ENCODE measurements at regions not wholly inside any gene's neighbourhood (a gene's known extent, or its start where the extent isn't known, plus 50 kb on each side); places are given as distances from the start of the nearest gene placed in this dataset.

- CTCF ChIA-PET = interaction anchor here (0.8 kb wide), 1 partner anchor 35 kb away, joined by 3 read pairs; no protein-coding TSS in a partner anchor
- POLR2A ChIA-PET = no interaction called here
- DNase-seq (ENCODE audit: extremely low spot score) = no peak
- no peak for TF ChIP-seq ARNT (IDR thresholded peaks at IDR 0.05)
- no peak for TF ChIP-seq PKNOX1 (IDR thresholded peaks at IDR 0.05)
- no peak for TF ChIP-seq LEF1 (IDR thresholded peaks at IDR 0.05; ENCODE audit: borderline replicate concordance)
- TF ChIP-seq FOXK2 (IDR thresholded peaks at IDR 0.05) = no peak
- TF ChIP-seq FOXM1 (IDR thresholded peaks at IDR 0.05; ENCODE audit: borderline replicate concordance) = no peak
- no peak for TF ChIP-seq ZNF384 (IDR thresholded peaks at IDR 0.05)
- TF ChIP-seq HDGF (IDR thresholded peaks at IDR 0.05; ENCODE audit: borderline replicate concordance) = no peak
- TF ChIP-seq SP1 (IDR thresholded peaks at IDR 0.05) = no peak
- TF ChIP-seq SUZ12 (IDR thresholded peaks at IDR 0.05) = no peak
- no peak for TF ChIP-seq L3MBTL2 (conservative IDR thresholded peaks at IDR 0.05)
- TF ChIP-seq CTBP1 (IDR thresholded peaks at IDR 0.05; ENCODE audit: borderline replicate concordance) = no peak
- no peak for TF ChIP-seq TARDBP (IDR thresholded peaks at IDR 0.05)
- no peak for TF ChIP-seq FOXA1 (IDR thresholded peaks at IDR 0.05)
- no peak for TF ChIP-seq BHLHE40 (IDR thresholded peaks at IDR 0.05; ENCODE audit: borderline replicate concordance)
Measured at GRCh38 chr2:173647681-173648311, 293.1 kb downstream of the CDCA7 start.

GRCh38 chr2:173648816-173649215 is 294.1 kb downstream of the CDCA7 start:
- TF ChIP-seq L3MBTL2 (conservative IDR thresholded peaks at IDR 0.05) (no peak), FOXK2 (IDR thresholded peaks at IDR 0.05) (no peak), PKNOX1 (IDR thresholded peaks at IDR 0.05) (no peak), HDGF (IDR thresholded peaks at IDR 0.05; ENCODE audit: borderline replicate concordance) (no peak), LEF1 (IDR thresholded peaks at IDR 0.05; ENCODE audit: borderline replicate concordance) (no peak), ELF4 (IDR thresholded peaks at IDR 0.05) (no peak), SP1 (IDR thresholded peaks at IDR 0.05) (no peak), BHLHE40 (IDR thresholded peaks at IDR 0.05; ENCODE audit: borderline replicate concordance) (no peak), ARNT (IDR thresholded peaks at IDR 0.05) (no peak), FOXA1 (IDR thresholded peaks at IDR 0.05) (no peak), CTBP1 (IDR thresholded peaks at IDR 0.05; ENCODE audit: borderline replicate concordance) (no peak), NFRKB (IDR thresholded peaks at IDR 0.05) (no peak), ZNF384 (IDR thresholded peaks at IDR 0.05) (no peak)
- no peak for DNase-seq (ENCODE audit: extremely low spot score)
- POLR2A ChIA-PET = no interaction called here
- CTCF ChIA-PET = no interaction called here

- no peak for DNase-seq (ENCODE audit: extremely low spot score)
- no peak for TF ChIP-seq FOXM1 (IDR thresholded peaks at IDR 0.05; ENCODE audit: borderline replicate concordance)
- no peak for TF ChIP-seq CTBP1 (IDR thresholded peaks at IDR 0.05; ENCODE audit: borderline replicate concordance)
- TF ChIP-seq ELF4 (IDR thresholded peaks at IDR 0.05) = no peak
- no peak for TF ChIP-seq SP1 (IDR thresholded peaks at IDR 0.05)
- no peak for TF ChIP-seq FOXA1 (IDR thresholded peaks at IDR 0.05)
- no peak for TF ChIP-seq L3MBTL2 (conservative IDR thresholded peaks at IDR 0.05)
- no peak for TF ChIP-seq ARNT (IDR thresholded peaks at IDR 0.05)
- no peak for TF ChIP-seq ZNF384 (IDR thresholded peaks at IDR 0.05)
- TF ChIP-seq SUZ12 (IDR thresholded peaks at IDR 0.05) = no peak
- TF ChIP-seq NFRKB (IDR thresholded peaks at IDR 0.05) = no peak
- no peak for TF ChIP-seq FOXK2 (IDR thresholded peaks at IDR 0.05)
- TF ChIP-seq HDGF (IDR thresholded peaks at IDR 0.05; ENCODE audit: borderline replicate concordance) = no peak
- TF ChIP-seq BHLHE40 (IDR thresholded peaks at IDR 0.05; ENCODE audit: borderline replicate concordance) = no peak
- no peak for TF ChIP-seq LEF1 (IDR thresholded peaks at IDR 0.05; ENCODE audit: borderline replicate concordance)
- no peak for TF ChIP-seq TARDBP (IDR thresholded peaks at IDR 0.05)
- no peak for TF ChIP-seq PKNOX1 (IDR thresholded peaks at IDR 0.05)
- ChIA-PET POLR2A (no interaction called here), CTCF (interaction anchor here (0.6 kb wide), 1 partner anchor 687 kb away, joined by 3 read pairs; no protein-coding TSS in a partner anchor)
Measured at GRCh38 chr2:173649527-173650219, 295.0 kb downstream of the CDCA7 start.

- CTCF ChIA-PET = no interaction called here
Measured at GRCh38 chr2:173651891-173652290, 297.2 kb downstream of the CDCA7 start.

More at GRCh38 chr2:173651891-173652290, 297.2 kb downstream of the CDCA7 start:
- DNase-seq (ENCODE audit: extremely low spot score) = no peak
- no peak for TF ChIP-seq LEF1 (IDR thresholded peaks at IDR 0.05; ENCODE audit: borderline replicate concordance)
- no peak for TF ChIP-seq SUZ12 (IDR thresholded peaks at IDR 0.05)
- no peak for TF ChIP-seq FOXM1 (IDR thresholded peaks at IDR 0.05; ENCODE audit: borderline replicate concordance)
- TF ChIP-seq CTBP1 (IDR thresholded peaks at IDR 0.05; ENCODE audit: borderline replicate concordance) = no peak
- no peak for TF ChIP-seq FOXK2 (IDR thresholded peaks at IDR 0.05)
- TF ChIP-seq HDGF (IDR thresholded peaks at IDR 0.05; ENCODE audit: borderline replicate concordance) = no peak
- TF ChIP-seq ELF4 (IDR thresholded peaks at IDR 0.05) = no peak
- TF ChIP-seq FOXA1 (IDR thresholded peaks at IDR 0.05) = no peak
- TF ChIP-seq ZNF384 (IDR thresholded peaks at IDR 0.05) = no peak
- no peak for TF ChIP-seq BHLHE40 (IDR thresholded peaks at IDR 0.05; ENCODE audit: borderline replicate concordance)
- TF ChIP-seq L3MBTL2 (conservative IDR thresholded peaks at IDR 0.05) = no peak
- TF ChIP-seq NFRKB (IDR thresholded peaks at IDR 0.05) = no peak
- no peak for TF ChIP-seq ARNT (IDR thresholded peaks at IDR 0.05)
- no peak for TF ChIP-seq SP1 (IDR thresholded peaks at IDR 0.05)
- TF ChIP-seq PKNOX1 (IDR thresholded peaks at IDR 0.05) = no peak
- TF ChIP-seq TARDBP (IDR thresholded peaks at IDR 0.05) = no peak
- POLR2A ChIA-PET = no interaction called here
